GM12891 (cell line): ENCODE measurements at regions not wholly inside any gene's neighbourhood (a gene's known extent, or its start where the extent isn't known, plus 50 kb on each side); places are given as distances from the start of the nearest gene placed in this dataset.

ENCODE experiments used
- DNase-seq: peaks from one replicate; pipeline ENCODE4 v3.0.0; 2011; ENCODE audit warnings: low spot score; ENCODE audit not compliant: insufficient read length
- FAIRE-seq: peaks from 2 replicates; lab custom pipeline; 2011; peaks lifted over from hg19 to GRCh38; lab: Jason Lieb, UNC
- PAX5 ChIP-seq: IDR thresholded peaks from 2 replicates; pipeline ENCODE4 v1.6.1; 2011; ENCODE audit warnings: low read length, moderate library complexity, mild to moderate bottlenecking; ENCODE audit not compliant: insufficient read depth, severe bottlenecking
- POLR2A ChIP-seq: IDR thresholded peaks from 2 replicates; pipeline ENCODE4 v1.6.1; 2011; ENCODE audit warnings: low read depth, low read length, control low read depth
- POLR2AphosphoS5 ChIP-seq: IDR thresholded peaks from 2 replicates; pipeline ENCODE4 v1.6.1; 2011; ENCODE audit warnings: low read depth, low read length, control low read depth
- POU2F2 ChIP-seq: IDR thresholded peaks from 2 replicates; pipeline ENCODE4 v1.6.1; 2011; ENCODE audit warnings: low read depth, mild to moderate bottlenecking, control low read depth, low read length, moderate library complexity
- SPI1 ChIP-seq: IDR thresholded peaks from 2 replicates; pipeline ENCODE4 v1.6.1; 2011; ENCODE audit warnings: low read depth, low read length, control low read depth
- TAF1 ChIP-seq: IDR thresholded peaks from 2 replicates; pipeline ENCODE4 v1.6.1; 2011; ENCODE audit warnings: low read depth, low read length, control low read depth

DNA sequence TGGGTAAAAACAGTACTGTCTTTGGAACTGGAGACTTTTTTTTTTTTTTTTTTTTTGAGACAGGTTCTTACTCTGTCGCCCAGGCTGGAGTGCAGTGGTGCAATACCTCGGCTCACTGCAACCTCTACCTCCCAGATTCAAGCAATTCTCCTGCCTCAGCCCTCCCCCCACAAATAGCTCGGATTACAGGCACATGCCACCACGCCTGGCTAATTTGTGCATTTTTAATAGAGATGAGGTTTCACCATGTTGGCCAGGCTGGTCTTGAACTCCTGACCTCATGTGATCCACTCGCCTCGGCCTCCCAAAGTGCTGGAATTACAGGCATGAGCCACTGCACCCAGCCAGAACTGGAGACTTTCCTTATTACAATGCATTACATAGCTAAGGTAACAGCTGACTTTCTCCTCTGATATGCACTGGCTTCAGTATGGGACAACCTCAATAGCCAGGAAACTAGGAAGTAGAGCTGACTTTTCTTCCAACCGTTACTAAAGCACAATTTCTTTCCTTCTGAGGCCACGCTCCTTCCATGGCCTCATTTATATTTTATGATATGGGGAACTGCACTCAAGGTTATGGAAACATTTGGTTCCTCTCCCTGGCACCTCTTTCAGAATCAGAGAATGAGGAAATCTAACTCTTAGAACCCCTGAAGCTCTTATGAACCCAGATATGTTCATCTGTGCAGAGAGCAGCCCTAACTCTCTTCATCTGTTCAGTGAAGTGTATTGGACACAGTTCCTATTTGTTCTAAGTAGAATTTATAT, 53.5 kb upstream of the FAM9B start:
- TF ChIP-seq POLR2A (no peak), SPI1 (no peak), TAF1 (no peak), POLR2AphosphoS5 (no peak), PAX5 (no peak), POU2F2 (no peak)
- FAIRE-seq (no peak), DNase-seq (no peak)

DNA sequence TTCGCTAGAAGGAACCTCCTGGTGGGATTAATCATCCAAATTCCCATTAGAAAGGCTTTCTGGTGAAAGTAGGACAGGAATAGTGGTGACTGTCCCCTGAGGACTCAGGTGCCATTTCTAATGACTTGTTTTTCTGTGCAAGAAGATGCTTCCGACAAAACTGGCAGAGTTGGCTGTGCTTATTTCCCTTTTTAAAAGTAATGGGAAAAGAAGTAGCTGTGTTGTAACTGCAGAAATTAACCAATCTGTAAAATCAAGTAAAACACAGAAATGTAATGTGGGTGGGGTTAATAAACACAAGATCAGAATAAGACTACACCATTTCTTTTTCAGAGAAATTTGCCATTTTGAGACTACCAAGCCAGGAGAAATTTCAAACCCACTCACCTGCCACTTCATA, 55.0 kb upstream of the FAM9B start:
- FAIRE-seq (no peak), DNase-seq (no peak)
- TF ChIP-seq PAX5 (no peak), POLR2AphosphoS5 (no peak)

DNA sequence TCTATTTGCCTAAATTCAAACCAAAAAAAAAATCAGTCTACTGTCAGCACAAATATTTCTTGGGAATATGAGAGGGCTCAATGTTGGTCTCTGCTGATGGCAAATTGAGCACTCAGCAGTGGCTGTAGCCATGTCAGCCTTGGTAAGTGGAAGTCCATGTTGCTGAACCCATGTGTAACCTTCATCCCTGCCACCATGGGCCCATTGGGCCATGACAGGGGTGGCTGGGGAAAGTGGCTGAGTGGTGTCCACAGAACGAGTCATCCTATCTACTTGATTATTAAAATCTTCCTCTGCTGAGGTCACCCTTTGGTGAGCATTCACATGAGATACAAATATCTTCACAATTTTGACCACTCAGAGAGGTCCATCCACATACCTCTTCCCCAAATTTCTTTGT, 56.8 kb upstream of the FAM9B start:
- no peak for DNase-seq
- TF ChIP-seq POU2F2 (no peak), SPI1 (no peak), TAF1 (no peak), POLR2AphosphoS5 (no peak)
- no peak for FAIRE-seq

DNA sequence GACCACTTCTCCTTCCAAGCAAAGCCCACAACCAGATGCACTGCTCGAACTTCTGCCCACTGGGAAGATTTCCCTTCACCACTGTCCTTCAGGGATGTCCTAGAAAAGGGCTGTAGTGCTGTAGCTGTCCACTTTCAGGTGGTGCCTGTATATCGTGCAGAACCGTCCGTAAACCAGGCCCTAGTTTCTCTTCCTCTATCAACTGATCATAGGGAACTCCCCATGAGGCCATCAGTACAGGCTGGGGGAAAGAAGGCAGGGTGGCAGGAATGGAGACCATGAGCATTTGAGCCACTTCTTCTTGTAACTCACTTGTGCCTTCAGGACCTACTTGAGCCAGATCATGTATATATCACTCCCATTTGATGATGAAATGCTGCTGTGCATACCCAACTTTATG, 57.3 kb upstream of the FAM9B start:
- TF ChIP-seq POU2F2 (no peak), SPI1 (peak; percentile 82)
- no peak for FAIRE-seq
- DNase-seq: no peak

DNA sequence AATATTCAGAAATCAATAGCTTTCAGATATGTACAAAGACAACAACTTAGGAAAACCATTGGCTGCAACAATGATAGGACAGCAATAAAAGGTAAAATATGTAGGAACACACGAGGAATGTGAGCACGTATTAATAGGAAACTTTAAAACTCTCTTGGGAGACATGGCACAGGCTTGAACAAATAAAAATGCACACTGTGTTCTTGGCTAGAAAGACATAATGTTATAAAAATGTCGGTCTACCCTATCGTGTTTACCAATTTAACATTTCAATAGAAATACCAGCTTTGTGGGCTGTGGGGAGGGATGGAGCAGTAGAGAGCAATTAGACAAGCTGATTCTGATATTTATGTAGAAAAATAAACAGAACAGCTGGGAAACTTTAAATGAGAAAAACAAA, 69.0 kb upstream of the FAM9B start:
- FAIRE-seq (no peak), DNase-seq (no peak)
- TF ChIP-seq PAX5 (no peak), SPI1 (no peak), POLR2AphosphoS5 (no peak), POU2F2 (no peak), TAF1 (no peak), POLR2A (no peak)

DNA sequence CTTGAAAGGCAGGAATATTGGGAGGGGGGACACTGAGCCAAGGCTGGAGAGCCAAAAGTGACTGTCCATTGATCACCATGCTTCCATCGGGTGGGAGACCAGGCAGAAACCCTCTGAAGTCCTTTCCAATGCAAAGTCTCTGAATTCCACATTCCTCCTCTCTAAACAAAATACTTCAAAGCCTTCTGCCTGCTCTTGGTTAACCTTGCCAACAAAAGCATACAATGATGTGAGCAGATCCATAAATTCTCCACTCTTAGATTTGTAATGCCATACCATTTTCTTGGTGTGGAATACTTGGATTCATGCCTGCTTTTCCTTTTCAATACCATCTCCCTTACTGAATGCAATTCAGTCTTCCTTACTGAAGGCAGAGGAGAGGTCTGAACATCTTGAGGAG, 74.1 kb upstream of the FAM9B start:
- no peak for FAIRE-seq
- TF ChIP-seq SPI1: no peak
- no peak for TF ChIP-seq POLR2A
- no peak for TF ChIP-seq POLR2AphosphoS5
- TF ChIP-seq TAF1: no peak
- TF ChIP-seq POU2F2: no peak
- TF ChIP-seq PAX5: no peak
- DNase-seq: no peak

DNA sequence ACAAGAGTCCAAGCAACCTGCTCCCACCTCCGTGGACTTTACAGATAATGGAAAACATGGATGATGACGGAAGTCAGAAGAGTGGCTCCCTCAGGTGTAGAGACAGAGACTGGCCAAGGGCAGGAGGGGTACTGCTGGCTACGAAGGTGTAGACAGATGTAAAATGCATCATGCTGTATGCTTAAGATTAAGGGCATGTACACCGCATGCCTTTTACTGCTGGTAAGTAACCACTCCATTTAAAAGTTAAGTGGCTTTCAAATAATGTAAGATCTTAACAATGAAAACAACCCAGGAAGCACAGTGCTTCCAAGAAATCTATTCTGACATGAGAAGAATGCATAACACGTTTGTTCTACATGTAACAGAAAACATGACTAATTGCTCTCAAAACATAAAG, 76.9 kb upstream of the FAM9B start:
- TF ChIP-seq POLR2A: no peak
- TF ChIP-seq TAF1: no peak
- TF ChIP-seq POLR2AphosphoS5: no peak
- no peak for TF ChIP-seq SPI1
- no peak for TF ChIP-seq PAX5
- TF ChIP-seq POU2F2: no peak
- no peak for DNase-seq
- no peak for FAIRE-seq

DNA sequence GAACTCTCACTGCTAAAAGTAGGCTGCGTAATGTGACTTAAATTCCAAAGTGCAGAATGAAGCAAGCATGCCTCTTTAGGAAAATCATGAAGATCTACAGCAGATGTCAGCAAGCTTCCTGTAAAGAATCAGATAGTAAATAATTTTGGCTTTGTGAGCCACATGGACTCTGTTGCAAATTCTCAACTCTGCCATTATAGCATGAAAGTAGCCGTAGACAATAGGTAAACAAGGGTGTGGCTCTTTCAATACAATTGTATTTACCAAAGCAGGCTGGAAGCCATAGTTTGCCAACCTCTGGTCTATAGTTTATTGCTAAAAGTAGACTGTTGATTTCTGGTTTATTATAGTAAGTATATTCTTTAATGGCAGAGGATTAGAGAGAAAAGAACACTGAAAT, 80.3 kb upstream of the FAM9B start:
- TF ChIP-seq POLR2A: no peak
- no peak for TF ChIP-seq POLR2AphosphoS5
- no peak for TF ChIP-seq POU2F2
- TF ChIP-seq PAX5: no peak
- TF ChIP-seq TAF1: no peak
- no peak for TF ChIP-seq SPI1
- DNase-seq (no peak), FAIRE-seq (no peak)

DNA sequence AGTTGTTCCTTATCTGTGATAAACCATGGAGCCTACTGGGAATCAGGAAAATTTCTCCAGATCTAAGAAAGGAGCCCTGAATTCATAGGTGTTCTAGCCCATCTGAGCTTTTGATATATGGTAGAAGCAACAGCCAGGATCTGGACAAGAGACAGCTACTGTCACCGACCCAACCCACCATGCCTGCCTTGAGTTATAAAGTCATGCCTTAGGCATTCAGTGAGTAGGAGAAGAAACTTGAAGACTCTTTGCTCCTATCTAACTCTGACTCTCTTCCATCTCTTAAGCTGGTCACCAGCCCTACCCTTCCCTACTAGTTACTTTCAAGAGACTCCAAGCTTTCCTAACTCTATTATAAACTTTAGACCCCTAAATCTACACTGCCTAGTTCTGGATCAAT, 83.9 kb upstream of the FAM9B start:
- FAIRE-seq (no peak), DNase-seq (no peak)
- no peak for TF ChIP-seq SPI1
- TF ChIP-seq POLR2AphosphoS5: no peak
- TF ChIP-seq PAX5: no peak
- TF ChIP-seq TAF1: no peak
- no peak for TF ChIP-seq POU2F2
- no peak for TF ChIP-seq POLR2A

DNA sequence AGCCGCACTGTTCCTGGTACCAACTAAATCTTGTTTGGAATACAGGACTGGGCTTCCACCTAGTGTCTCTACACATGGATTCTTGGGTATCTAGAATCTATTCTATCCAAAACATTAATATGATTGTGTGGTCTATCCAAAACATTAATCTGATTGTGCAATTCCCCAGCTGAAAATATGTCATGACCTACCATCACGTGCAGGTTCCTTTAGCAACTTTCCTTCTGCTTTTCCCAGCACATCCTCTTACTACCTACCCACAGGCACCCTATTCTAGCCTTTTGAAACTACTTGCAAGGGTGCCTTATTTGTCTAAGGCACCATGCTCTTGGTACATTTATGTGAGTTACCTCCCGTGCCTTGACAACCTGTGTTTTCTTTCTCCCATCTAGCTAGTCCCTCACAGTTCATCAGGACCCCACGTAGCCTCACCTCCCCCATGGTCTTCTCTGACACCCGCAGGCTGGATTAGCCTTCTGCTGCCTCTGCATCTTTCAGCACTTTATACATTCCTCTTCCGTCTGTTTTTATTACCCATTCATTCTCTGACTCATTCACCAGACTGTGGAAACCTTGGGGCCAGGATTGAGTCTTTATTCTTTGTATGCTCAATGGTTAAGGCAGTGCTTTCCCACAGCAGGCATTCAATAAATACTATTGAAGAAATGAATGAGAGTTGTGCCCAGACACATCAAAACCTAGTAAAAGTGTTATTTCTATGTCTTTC, 88.8 kb upstream of the FAM9B start:
- no peak for TF ChIP-seq PAX5
- TF ChIP-seq POLR2A: no peak
- TF ChIP-seq POLR2AphosphoS5: no peak
- no peak for FAIRE-seq
- no peak for DNase-seq
